Heart left ventricle (tissue), 16 donors: ENCODE measurements at regions not wholly inside any gene's neighbourhood (a gene's known extent, or its start where the extent isn't known, plus 50 kb on each side); places are given as distances from the start of the nearest gene placed in this dataset.

Experiments
- ATAC-seq, 4 donors: fragments of 200-7000 bp; cut with Tn5 transposase; one replicate each; pipeline ENCODE4 v1.9.1; 2020 to 2022; ENCODE audit warnings: moderate library complexity in 4 of 4, mild to moderate bottlenecking in 3 of 4, moderate number of reproducible peaks in 1 of 4
- DNase-seq, 5 donors: peaks; one replicate each; pipeline ENCODE4 v3.0.0-alpha.2; 2020
- H3K27ac ChIP-seq, 12 donors: fragments of 200-600 bp; sonication (generic) in 4 of 12; one replicate each; pipeline versions ENCODE4 v1.5.0 to v1.8.0; 2016 to 2022; ENCODE audit warnings: mild to moderate bottlenecking in 2 of 12
- H3K27me3 ChIP-seq, 9 donors: fragments of 200-600 bp; sonication (generic) in 2 of 9; one replicate each; pipeline versions ENCODE4 v1.5.1 to v1.8.0; 2016 to 2022; ENCODE audit warnings: mild to moderate bottlenecking in 3 of 9
- H3K36me3 ChIP-seq, 9 donors: fragments of 200-600 bp; sonication (generic) in 2 of 9; one replicate each; pipeline versions ENCODE4 v1.5.0 to v1.8.0; 2018 to 2022; ENCODE audit warnings: mild to moderate bottlenecking in 2 of 9
- H3K4me1 ChIP-seq, 12 donors: fragments of 200-600 bp; sonication (generic) in 4 of 12; one replicate each; pipeline versions ENCODE4 v1.5.0 to v1.8.0; 2016 to 2022; ENCODE audit warnings: mild to moderate bottlenecking in 3 of 12
- H3K4me3 ChIP-seq, 12 donors: fragments of 200-600 bp; sonication (generic) in 4 of 12; one replicate each; pipeline versions ENCODE4 v1.5.0 to v1.8.0; 2017 to 2022; ENCODE audit warnings: mild to moderate bottlenecking in 9 of 12, moderate library complexity in 4 of 12
- H3K9me3 ChIP-seq, 12 donors: fragments of 200-600 bp; sonication (generic) in 4 of 12; one replicate each; pipeline versions ENCODE4 v1.5.0 to v1.8.0; 2016 to 2022; ENCODE audit warnings: mild to moderate bottlenecking in 1 of 12
- CTCF ChIP-seq, 12 donors: fragments of 200-600 bp; sonication (generic) in 4 of 12; IDR thresholded peaks; one replicate each; pipeline versions ENCODE4 v1.5.0 to v1.8.0; 2018 to 2022; ENCODE audit warnings: antibody characterized with exemption in 12 of 12, mild to moderate bottlenecking in 5 of 12
- POLR2A ChIP-seq, 2 donors: fragments of 450-650 bp; IDR thresholded peaks; one replicate each; pipeline ENCODE4 v1.6.1; 2017; ENCODE audit warnings: antibody characterized with exemption in 2 of 2, mild to moderate bottlenecking in 2 of 2, moderate library complexity in 2 of 2
- WGBS, 4 donors: extraction: QIAGEN DNeasy Blood & Tissue Kit in 2 of 4; methylation state at CpG; one replicate each; pipeline versions ENCODE4 v1.1.5 to v1.1.7; 2013 to 2018; 5-methylcytosine and 5-hydroxymethylcytosine counted together
- intact Hi-C, 10 donors: fragments of 100-400 bp; cut with DNase I; formaldehyde crosslinking; loops; one replicate each; pipeline versions ENCODE4 v1.11.1 to v1.14.2; 2022
- donor health status: ischemic (EF 13 %, LVEDD 7.1; RV severe dilation, severe dysfunction).
- donor health status: healthy with polysubstance abuse.
- donor health status: DM: no; HTN: yes; CAD: no.
- donor health status: DM: no; HTN: no; CAD: no.
- donor health status: ischemic (EF 25% LVEDD 6.9; RV normal size, moderate dysfunction).
- donor health status: ischemic (EF 25% LVEDD 5.7; RV mildly dilated, moderate dysfunction).
- donor health status: healthy.
- donor health status: DM: yes; HTN: yes; CAD: no.
- donor health status: ischemic (EF 35%, LVEDD 5.7; RV mildly dilated, moderate dysfunction).
- donor health status: nonischemic (EF 11% LVEDD 7.7; RV severe dilation, severe dysfunction).
- donor health status: DM: yes; HTN: yes; CAD: no.
- donor health status: PGD.
- donor health status: ischemic (EF 29% LVEDD 5.4; RV normal size, mild dysfunction).
- donor health status: nonischemic (EF 23%, LVEDD 6.1; RV moderate dilation, normal function).

DNA sequence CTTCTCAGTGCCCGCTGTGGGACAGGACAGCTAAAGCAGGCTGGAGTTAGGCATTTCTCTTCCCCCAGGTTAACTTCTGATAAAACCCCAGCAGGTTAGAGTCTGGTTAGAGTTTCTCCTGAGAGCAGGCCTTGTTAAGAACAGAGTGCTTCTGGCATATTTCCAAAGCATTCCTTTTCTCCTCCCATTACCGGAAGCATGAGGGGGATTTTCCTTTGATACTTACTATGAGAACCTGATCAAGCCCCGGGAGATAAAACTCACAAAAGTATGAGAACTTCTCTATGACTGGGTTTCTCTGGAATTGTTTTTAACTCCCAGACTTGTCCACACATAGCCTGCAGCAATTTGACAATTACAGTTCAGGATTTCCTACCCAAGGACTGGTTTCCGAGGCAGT, 77.4 kb upstream of the MAST4 start:
- intact Hi-C loops = no loop called here
- TF ChIP-seq POLR2A (IDR thresholded peaks at IDR 0.05) (no peak), CTCF (IDR thresholded peaks at IDR 0.05) (no peak)
- peaks cover 0 to 21% (median 7%) of the 10 kb centered on the region in 12 donors for H3K9me3 ChIP-seq
- peak in 1 of 4 donors; percentile 31 for ATAC-seq
- peaks cover 0 to 7% (median 0%) of the 10 kb centered on the region in 12 donors for H3K4me1 ChIP-seq
- no peak overlapping the region for H3K4me3 ChIP-seq
- 40 to 47% (median 45%) methylated on average over 4 of the region's 4 CpGs for WGBS, 4 donors
- no peaks in the 10 kb centered on the region for H3K27me3 ChIP-seq
- DNase-seq = no peak
- H3K27ac ChIP-seq = no peak overlapping the region
- H3K36me3 ChIP-seq = no peaks in the 10 kb centered on the region

- no peak for DNase-seq
- TF ChIP-seq POLR2A (IDR thresholded peaks at IDR 0.05) = no peak
- H3K4me1 ChIP-seq = peaks cover 0 to 7% (median 0%) of the 10 kb centered on the region in 12 donors
- intact Hi-C loops = no loop called here
- peaks cover 0 to 21% (median 7%) of the 10 kb centered on the region in 12 donors for H3K9me3 ChIP-seq
- H3K27ac ChIP-seq = no peak overlapping the region
- H3K27me3 ChIP-seq = no peaks in the 10 kb centered on the region
- no peaks in the 10 kb centered on the region for H3K36me3 ChIP-seq
- no peak overlapping the region for H3K4me3 ChIP-seq
- no peak for ATAC-seq
- 82 to 88% (median 84%) methylated on average over 1 of the region's 1 CpG for WGBS, 4 donors
These were observed 76.6 kb upstream of the MAST4 start for GRCh38 chr5:66519626-66520025.

GRCh38 chr5:66520854-66521253, 75.3 kb upstream of the MAST4 start:
- Histone ChIP-seq H3K4me1 (peaks cover 0 to 7% (median 0%) of the 10 kb centered on the region in 12 donors), H3K27ac (no peak overlapping the region), H3K4me3 (no peak overlapping the region), H3K9me3 (peaks cover 0 to 21% (median 7%) of the 10 kb centered on the region in 12 donors), H3K36me3 (no peaks in the 10 kb centered on the region), H3K27me3 (no peaks in the 10 kb centered on the region)
- ATAC-seq (no peak), DNase-seq (no peak)
- TF ChIP-seq CTCF (IDR thresholded peaks at IDR 0.05) (no peak), POLR2A (IDR thresholded peaks at IDR 0.05) (no peak)
- intact Hi-C loops = no loop called here

- TF ChIP-seq POLR2A (IDR thresholded peaks at IDR 0.05) = no peak
- TF ChIP-seq CTCF (IDR thresholded peaks at IDR 0.05) = no peak
- no peaks in the 10 kb centered on the region for H3K36me3 ChIP-seq
- H3K27ac ChIP-seq = no peak overlapping the region
- peaks cover 0 to 7% (median 0%) of the 10 kb centered on the region in 12 donors for H3K4me1 ChIP-seq
- H3K9me3 ChIP-seq = no peaks in the 10 kb centered on the region
- ATAC-seq (no peak), DNase-seq (no peak)
- no peaks in the 10 kb centered on the region for H3K27me3 ChIP-seq
- H3K4me3 ChIP-seq = no peak overlapping the region
- WGBS, 4 donors = 70 to 81% (median 74%) methylated on average over 4 of the region's 4 CpGs
- intact Hi-C loops = no loop called here
These were observed 68.6 kb upstream of the MAST4 start for GRCh38 chr5:66527478-66528035.

- Histone ChIP-seq H3K9me3 (no peaks in the 10 kb centered on the region), H3K36me3 (no peaks in the 10 kb centered on the region), H3K27me3 (no peaks in the 10 kb centered on the region), H3K27ac (no peak overlapping the region), H3K4me3 (no peak overlapping the region), H3K4me1 (peaks cover 0 to 7% (median 0%) of the 10 kb centered on the region in 12 donors)
- DNase-seq (no peak), ATAC-seq (no peak)
- TF ChIP-seq POLR2A (IDR thresholded peaks at IDR 0.05) (no peak), CTCF (IDR thresholded peaks at IDR 0.05) (no peak)
- intact Hi-C loops = no loop called here
- WGBS, 4 donors = 52 to 67% (median 61%) methylated on average over 1 of the region's 1 CpG
These were observed 67.0 kb upstream of the MAST4 start for GRCh38 chr5:66529182-66529581.
